ENCODE measurements at regions not wholly inside any gene's neighbourhood (a gene's known extent, or its start where the extent isn't known, plus 50 kb on each side); places are given as distances from the start of the nearest gene placed in this dataset.

DNA sequence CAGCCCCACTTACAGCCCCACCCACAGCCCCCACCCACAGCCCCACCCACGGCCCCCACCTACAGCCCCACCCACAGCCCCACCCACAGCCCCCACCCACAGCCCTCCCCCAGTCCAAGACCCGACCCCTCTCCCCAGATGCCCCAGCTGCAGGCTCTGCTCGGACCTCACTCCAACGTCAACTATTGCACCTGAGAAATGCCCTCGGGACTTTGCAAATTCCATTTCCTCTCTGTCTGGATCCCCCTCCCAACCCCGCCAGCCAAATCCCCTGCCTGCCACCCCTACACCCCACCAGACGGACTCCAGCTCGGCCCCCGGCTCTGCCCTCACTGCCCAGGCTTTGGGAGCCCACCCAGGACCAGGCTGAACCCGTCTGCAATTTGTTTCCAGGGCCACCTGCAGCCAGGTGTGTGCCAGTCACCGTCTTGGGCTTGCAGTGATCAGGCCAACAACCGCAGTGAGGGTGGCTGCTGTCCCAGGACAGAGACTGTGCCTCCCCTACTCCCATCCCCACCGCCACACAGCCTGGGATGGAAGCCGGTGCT lies 662.8 kb downstream of the BRD1 start:
- Histone ChIP-seq H3K4me1 (ENCODE audit: insufficient read depth) (no peaks in the 10 kb centered on the region), H3K79me2 (replicated peaks; ENCODE audit: insufficient read depth) (no peaks in the 10 kb centered on the region), H3K4me3 (no peak overlapping the region), H3K36me3 (ENCODE audit: insufficient read depth) (no peaks in the 10 kb centered on the region), H3K27ac (ENCODE audit: low read depth) (no peak overlapping the region), H3K27me3 (ENCODE audit: insufficient read depth) (no peaks in the 10 kb centered on the region), H3K9me2 (ENCODE audit: insufficient read depth) (no peaks in the 10 kb centered on the region), H4K20me1 (replicated peaks; ENCODE audit: insufficient read depth) (no peaks in the 10 kb centered on the region), H3K4me2 (no peak overlapping the region), H2AFZ (no peak overlapping the region), H3F3A (replicated peaks; ENCODE audit: low read depth) (no peaks in the 10 kb centered on the region)
- Mint-ChIP-seq H3K4me1 (no peaks in the 10 kb centered on the region), H3K9me3 (no peaks in the 10 kb centered on the region; the same call in 1 of the 3 replicates), H3K27me3 (ENCODE audit: insufficient read depth, low read depth, poor library complexity) (peaks cover 6% of the 10 kb centered on the region), H3K27ac (no peak overlapping the region), H3K36me3 (ENCODE audit: low read depth) (no peaks in the 10 kb centered on the region), H3K4me3 (no peak overlapping the region)
- no peak for TF ChIP-seq CREB1 (CRISPR knock-in tag; IDR thresholded peaks at IDR 0.05; ENCODE audit: low read depth)
- no peak for TF ChIP-seq STAT1 (IDR thresholded peaks at IDR 0.05; ENCODE audit: unreplicated experiment)
- no peak for TF ChIP-seq EZH2 (IDR thresholded peaks at IDR 0.05; ENCODE audit: low read depth, unreplicated experiment)
- TF ChIP-seq, protein P1, sequence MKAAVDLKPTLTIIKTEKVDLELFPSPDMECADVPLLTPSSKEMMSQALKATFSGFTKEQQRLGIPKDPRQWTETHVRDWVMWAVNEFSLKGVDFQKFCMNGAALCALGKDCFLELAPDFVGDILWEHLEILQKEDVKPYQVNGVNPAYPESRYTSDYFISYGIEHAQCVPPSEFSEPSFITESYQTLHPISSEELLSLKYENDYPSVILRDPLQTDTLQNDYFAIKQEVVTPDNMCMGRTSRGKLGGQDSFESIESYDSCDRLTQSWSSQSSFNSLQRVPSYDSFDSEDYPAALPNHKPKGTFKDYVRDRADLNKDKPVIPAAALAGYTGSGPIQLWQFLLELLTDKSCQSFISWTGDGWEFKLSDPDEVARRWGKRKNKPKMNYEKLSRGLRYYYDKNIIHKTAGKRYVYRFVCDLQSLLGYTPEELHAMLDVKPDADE (IDR thresholded peaks at IDR 0.05), result no peak
- no peak for TF ChIP-seq NANOG (IDR thresholded peaks at IDR 0.05; ENCODE audit: borderline replicate concordance)
- TF ChIP-seq, protein P2, sequence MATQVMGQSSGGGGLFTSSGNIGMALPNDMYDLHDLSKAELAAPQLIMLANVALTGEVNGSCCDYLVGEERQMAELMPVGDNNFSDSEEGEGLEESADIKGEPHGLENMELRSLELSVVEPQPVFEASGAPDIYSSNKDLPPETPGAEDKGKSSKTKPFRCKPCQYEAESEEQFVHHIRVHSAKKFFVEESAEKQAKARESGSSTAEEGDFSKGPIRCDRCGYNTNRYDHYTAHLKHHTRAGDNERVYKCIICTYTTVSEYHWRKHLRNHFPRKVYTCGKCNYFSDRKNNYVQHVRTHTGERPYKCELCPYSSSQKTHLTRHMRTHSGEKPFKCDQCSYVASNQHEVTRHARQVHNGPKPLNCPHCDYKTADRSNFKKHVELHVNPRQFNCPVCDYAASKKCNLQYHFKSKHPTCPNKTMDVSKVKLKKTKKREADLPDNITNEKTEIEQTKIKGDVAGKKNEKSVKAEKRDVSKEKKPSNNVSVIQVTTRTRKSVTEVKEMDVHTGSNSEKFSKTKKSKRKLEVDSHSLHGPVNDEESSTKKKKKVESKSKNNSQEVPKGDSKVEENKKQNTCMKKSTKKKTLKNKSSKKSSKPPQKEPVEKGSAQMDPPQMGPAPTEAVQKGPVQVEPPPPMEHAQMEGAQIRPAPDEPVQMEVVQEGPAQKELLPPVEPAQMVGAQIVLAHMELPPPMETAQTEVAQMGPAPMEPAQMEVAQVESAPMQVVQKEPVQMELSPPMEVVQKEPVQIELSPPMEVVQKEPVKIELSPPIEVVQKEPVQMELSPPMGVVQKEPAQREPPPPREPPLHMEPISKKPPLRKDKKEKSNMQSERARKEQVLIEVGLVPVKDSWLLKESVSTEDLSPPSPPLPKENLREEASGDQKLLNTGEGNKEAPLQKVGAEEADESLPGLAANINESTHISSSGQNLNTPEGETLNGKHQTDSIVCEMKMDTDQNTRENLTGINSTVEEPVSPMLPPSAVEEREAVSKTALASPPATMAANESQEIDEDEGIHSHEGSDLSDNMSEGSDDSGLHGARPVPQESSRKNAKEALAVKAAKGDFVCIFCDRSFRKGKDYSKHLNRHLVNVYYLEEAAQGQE (IDR thresholded peaks at IDR 0.05; ENCODE audit: unreplicated experiment), result no peak
- no peak for TF ChIP-seq POLR2AphosphoS5 (IDR thresholded peaks at IDR 0.05; ENCODE audit: low read depth)
- TF ChIP-seq ZNF114 (CRISPR knock-in tag; IDR thresholded peaks at IDR 0.05), result no peak
- no peak for TF ChIP-seq JUNB (IDR thresholded peaks at IDR 0.05; ENCODE audit: unreplicated experiment)
- TF ChIP-seq CTCF (conservative IDR thresholded peaks at IDR 0.05; ENCODE audit: low read depth in 2 of 2), result no peak
- no peak for TF ChIP-seq ZNF331 (CRISPR knock-in tag; IDR thresholded peaks at IDR 0.05; ENCODE audit: low read depth)
- TF ChIP-seq EZH2phosphoT487 (IDR thresholded peaks at IDR 0.05; ENCODE audit: unreplicated experiment), result no peak
- no peak for TF ChIP-seq ZNF462 (CRISPR knock-in tag; IDR thresholded peaks at IDR 0.05)
- DNase-seq (ENCODE audit: low spot score) (no peak), ATAC-seq (peak; percentile 56)

Measured in GM23338 (cell line).